HG03196 (cell line): ENCODE measurements at regions not wholly inside any gene's neighbourhood (a gene's known extent, or its start where the extent isn't known, plus 50 kb on each side); places are given as distances from the start of the nearest gene placed in this dataset.
"Not testable (repeated sequence)": the region's sequence is repeated elsewhere in the genome, so short reads cannot be mapped to it uniquely, and the experiment has no call there.

Experiments
- ATAC-seq: cut with Tn5 transposase; IDR thresholded peaks from one replicate; pipeline ENCODE4 v1.9.1; 2021; ENCODE audit not compliant: unreplicated experiment

DNA sequence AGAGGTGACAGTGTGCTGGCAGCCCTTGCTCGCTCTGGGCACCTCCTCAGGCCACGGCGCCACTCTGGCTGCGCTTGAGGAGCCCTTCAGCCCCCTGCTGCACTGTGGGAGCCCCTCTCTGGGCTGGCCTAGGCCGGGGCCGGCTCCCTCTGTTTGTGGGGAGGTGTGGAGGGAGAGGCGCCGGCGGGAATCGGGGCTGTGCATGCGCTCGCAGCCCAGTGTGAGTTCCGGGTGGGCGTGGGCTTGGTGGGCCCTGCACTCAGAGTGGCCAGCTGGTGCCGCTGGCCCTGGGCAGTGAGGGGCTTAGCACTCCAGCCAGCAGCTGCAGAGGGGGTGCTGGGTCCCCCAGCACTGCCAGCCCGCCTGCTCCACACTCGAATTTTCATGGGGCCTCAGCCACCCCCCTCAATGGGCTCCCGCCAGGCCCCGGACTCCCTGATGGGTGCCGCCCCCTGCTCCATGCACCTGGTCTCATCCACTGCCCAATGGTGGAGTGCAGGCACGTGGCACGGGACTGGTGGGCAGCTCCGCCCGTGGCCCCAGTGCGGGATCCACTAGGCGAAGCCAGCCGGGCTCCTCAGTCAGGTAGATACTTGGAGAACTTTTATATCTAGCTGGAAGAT lies 96.7 kb upstream of the BET1 start:
- ATAC-seq, result no peak

DNA sequence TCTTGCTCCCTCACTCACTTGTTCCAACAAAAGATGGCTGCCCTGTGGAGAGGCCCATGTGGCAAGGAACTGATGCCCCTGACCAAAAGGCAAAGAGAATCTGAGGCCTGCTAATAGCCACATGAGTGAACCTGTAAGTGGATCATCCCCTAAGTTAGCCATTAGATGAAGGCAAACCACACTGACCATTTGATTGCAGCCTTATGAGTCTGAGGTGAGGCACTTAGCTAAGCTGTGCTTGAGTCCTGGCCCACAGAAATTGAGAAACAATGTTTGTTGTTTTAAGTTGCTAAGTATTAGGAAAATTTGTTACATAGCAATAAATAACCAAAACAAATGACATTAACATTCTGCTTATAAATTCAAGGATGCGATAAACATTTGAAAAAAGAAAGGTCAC lies 100.1 kb upstream of the BET1 start:
- ATAC-seq, result no peak

DNA sequence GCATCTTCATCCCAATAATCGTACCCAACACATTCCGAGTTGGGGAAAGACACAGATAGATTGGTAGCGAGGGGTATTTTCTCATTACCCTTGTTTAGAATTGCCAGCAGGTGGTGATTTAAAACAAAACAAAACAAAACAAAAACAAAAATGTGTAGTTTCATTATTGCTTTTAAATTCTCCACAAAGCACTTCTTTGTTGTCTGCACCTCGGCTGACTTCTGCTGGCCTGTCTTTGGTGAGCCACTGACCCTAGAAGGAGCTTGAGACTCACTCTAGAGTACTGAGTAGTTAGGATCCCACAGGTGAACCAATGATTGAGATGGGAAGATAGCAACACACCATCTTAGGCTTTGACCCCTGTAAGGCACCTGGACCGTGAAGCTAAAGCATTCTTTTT lies 105.4 kb upstream of the BET1 start:
- ATAC-seq, result peak; percentile 48

DNA sequence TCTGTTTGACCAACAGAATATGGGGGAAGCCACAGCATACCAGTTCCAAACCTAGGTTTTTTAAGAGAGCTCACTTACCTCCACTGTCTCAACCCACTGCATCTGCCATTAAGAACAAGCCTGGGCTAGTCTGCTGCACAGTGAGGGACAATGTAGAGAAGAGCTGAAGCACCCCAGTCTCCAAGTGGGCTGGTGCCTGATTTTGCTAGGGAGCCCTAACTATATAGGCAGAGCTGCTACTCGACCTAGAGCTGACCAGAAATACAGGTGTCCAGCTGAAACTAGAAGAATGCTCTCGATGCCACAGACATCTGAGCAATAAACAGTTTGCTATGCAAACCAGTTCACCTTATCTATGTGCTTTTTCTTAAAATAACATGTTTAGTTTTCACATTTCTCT lies 106.9 kb upstream of the BET1 start:
- ATAC-seq, result no peak

DNA sequence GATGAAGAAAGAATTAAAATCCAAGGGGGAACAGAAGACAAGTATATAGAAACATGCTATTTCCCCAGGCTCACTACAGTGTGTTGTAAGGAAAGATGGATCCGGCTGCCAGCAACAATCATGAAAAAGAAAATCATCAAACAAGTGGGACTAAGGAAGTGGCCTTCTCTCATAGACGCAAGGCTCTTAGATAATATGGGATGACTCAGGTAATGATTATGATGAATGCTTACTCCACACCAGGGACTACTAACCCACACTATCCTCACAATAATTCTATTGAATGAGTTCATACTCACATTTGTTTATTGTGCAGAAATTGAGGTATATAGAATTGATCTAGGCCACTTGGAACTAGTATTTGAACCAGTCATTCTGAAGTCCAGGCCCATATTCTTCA lies 111.2 kb upstream of the BET1 start:
- ATAC-seq, result no peak

DNA sequence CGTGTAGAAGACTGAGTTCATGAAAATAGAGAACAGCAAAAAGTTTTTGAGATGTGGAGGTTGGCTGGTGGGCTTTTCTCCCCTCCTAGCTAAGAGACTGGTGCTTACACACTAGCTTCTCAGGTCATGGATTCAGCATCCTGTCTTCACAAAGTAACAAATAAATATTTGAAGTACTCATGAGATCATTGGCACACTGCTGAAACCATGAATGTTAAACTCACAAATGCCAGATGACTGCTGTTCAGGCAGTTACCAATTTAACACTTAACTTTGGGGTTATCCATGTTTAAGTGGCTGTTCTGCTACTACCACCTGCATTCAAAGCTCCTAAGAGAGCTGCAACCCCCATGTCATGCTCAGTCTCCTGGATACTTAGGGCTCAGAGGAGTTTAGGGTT lies 119.0 kb upstream of the BET1 start:
- no peak for ATAC-seq

DNA sequence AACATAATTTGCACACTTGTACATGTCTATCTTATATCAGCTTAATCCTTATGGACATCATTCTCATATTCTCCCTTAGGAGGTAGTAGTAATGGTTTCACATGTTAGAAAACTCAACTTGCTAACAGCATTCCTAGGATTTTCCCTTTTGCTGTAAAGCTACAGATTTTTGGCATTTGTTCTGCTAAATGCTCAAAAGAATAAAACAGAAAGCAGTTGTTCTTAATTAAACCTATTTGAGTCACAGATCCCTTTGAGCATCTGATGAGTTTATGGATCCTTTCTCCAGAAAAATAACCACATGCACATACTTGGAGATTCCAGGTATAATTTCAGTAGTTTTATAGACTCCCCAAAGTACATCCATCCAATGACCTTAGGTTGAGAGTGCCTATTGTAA lies 122.9 kb upstream of the BET1 start:
- no peak for ATAC-seq

DNA sequence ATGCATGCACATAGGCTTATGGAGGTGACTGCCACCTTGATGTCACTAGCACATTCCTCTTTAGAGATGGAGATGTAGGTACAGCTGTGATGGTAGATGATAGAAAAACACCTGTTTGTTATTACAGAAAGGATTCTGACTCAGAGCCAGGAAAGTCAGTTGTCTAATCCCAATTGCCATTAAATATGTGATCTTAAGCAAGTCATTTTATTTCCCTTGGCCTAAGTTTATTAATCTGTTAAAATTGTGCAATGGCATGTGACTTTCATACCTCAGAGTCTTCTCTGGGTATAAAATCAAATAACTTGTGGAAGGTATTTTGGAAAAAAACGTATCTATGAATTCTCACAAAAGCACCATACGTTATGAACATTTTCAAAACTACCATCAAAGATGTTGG lies 123.9 kb upstream of the BET1 start:
- ATAC-seq, result no peak

DNA sequence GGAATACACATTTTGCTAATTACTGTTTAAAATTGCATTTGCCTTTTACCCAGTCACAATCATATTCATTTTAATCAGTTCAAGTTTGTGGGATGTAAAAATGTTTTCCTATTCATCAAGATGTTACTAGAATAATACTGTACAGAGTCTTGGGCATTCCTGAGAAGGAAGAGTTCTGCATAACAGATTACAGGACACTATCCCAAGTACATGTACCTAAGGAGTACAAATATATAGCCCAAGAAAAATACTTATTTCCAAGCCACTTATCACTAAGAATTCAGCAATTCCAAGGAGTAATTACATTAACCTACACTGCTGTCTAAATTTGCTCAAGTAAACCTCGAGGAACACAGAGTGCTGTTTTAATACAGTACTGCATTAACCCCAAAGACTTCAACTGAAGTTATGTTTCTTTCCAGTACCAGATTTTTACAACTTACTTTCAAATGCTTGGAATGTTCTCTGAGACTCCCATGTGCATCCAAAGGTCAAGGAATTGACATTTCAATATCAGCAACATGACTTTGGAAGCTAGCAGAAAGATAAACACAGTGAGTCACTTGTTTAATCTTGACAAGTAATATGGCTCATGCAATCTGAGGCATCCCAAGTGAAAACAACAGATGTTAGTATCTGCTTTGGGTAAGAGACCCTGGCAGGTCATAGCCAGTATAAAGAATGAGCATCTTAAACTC lies 125.4 kb upstream of the BET1 start:
- ATAC-seq, result no peak

DNA sequence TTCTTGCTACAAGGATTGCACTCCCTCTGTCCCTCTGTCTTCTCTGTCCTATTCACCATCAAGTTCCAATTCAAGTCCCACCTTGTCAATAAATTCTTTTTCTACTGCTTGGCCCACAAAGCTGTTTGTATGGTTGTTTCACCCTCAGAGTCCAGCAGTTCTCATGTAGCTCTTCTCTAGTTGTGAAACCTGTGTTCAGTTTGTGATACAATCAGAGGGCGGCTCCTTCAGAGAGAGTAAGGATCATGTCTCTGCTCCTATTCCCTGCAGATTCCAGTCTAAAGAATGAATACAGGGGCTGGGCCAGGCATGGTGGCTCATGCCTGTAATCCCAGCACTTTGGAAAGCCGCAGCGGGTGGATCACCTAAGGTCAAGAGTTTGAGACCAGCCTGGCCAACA lies 126.6 kb upstream of the BET1 start:
- no peak for ATAC-seq

DNA sequence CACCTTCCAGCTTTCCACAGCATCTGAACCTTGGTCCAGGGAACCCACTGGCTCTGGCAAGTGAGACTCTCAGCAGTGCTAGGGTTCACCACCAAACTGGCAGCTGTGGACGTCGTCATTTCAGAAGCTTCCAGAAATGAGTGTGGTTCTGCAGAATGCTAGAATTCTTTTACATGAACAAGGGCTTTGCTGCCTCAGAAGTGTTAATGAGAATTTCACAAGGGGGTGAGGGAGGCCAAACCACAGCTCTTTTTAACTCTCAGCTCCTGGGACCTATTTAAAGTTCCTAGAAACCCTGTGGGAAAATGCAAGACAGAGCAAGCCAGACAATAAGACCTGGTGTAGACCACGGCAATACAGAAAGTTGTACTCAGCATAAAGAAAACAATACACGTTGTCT lies 129.3 kb upstream of the BET1 start:
- ATAC-seq, result peak; percentile 57

DNA sequence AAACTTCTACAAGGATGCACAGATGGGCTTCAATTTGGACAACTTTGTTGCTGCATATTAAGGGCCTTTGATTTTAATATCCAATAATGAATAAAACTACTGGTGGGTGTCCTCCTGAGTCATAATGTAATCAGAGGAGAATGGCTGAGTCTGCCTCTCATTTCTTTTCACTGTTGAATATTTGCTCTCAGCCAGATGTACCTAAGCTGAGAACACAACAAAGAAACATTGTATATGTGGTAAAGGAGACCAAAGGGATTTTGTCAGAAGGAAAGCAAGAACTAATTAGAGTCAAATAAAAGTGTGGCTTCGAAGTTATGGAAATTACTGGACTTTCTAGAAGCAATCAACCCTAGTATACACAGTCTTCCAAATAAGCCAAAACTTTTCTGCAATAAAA lies 131.0 kb upstream of the BET1 start:
- no peak for ATAC-seq

DNA sequence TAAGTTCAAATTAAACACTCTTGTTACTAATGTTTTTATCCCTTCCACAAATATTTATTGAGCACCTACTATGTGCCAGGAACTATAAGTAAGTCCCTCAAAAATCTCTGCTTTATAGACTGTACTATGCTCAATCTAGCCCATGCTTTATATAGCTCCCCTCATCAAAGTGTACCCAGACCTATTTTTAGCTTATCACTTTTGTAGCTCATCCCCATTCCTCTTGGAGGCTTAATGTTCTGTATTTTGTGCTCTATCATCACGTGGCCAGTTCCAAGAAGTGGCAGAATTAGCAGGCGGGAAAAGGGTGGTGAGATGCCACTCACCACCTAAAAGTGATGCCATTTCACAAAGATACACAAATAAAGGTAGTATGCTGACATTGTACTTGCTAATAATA lies 138.1 kb upstream of the BET1 start:
- no peak for ATAC-seq

DNA sequence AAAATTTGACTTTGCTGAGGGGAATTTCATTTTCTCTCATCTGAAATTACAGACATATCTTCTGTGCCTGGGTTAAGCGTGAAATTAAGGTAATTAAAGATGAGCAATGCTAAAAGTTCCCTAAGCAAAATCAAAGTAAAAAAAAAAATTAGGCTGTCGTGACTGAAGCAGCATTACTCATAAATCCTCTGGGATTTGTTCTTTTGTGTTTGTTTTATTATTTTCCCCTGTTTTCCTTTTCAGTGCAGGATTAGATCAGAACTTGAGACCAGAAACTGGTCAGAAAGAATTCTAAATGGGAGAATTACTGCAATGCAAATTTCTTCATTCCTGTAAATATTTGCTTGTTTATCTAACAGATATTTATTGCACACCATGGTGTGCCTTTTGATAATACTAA lies 141.4 kb upstream of the BET1 start:
- no peak for ATAC-seq

DNA sequence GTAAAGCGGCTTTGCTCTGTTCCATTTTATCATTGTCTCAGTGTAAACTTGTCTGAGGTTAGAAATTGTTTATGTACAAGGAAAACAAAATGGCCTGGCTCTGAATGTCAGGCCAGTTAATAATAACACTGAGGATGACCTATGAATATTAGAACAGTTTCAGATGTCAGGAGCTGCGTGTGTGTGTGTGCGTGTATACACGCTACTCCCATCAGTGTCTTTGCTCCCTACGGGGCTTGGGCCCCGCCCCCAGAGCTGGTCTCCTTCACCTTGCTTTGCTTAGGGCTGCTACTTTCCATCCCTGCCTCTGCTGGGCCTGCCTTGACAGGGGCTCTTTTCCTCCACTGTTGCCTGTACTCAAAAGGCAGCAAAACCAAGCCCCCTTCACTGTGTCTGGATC lies 142.3 kb upstream of the BET1 start:
- no peak for ATAC-seq

DNA sequence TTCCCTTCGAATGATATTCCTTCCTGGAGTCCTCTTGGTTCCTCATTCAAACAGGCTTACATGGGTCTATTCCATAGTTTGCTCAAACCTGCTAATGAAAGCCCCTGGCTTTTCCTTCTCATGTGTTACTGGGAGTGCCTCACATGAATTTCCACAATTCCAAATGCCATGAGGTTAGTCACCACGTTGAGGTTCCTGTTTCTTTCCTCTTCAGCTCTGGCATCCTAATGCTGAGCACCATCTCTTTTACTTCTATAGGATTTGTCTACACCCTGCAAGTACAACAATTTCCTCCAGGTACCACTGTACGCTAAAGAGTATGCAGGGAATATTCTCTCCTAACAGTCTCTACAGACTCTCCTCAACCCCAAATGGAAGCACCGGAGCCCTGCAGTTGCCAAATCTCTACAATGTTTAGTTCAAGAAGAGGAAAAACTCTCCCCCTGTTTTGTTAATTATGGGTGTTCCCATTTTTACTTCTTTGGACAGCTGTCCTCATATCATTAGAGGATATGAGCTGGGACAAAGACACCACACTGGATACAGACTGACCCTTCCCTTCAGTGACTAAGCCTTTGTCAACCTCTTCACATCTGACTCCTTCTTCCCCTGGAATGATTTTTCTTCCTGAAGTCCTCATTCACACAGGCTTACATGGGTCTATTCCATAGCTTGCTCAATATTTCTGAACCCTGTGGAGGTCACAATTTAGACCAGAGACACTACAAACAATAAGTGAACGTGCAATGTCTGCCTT lies 145.8 kb upstream of the BET1 start:
- no peak for ATAC-seq

DNA sequence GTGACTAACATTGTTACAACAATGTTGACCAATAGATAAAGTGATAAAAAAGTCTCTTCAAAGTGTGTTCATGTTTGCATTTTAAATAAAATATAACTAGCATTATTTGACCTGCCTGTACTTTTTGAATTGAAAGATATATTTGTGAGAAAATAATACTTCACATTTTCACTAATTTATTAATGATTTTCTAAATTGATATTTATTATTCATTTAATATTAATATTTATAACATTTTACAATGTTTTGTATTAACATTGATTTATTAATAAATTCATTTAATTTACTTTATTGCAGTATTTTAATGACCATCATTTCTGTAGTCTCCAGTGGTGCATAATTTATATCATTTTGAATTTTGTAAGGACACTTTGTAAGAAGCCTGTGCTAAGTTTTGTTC lies 150.0 kb upstream of the BET1 start:
- no peak for ATAC-seq

DNA sequence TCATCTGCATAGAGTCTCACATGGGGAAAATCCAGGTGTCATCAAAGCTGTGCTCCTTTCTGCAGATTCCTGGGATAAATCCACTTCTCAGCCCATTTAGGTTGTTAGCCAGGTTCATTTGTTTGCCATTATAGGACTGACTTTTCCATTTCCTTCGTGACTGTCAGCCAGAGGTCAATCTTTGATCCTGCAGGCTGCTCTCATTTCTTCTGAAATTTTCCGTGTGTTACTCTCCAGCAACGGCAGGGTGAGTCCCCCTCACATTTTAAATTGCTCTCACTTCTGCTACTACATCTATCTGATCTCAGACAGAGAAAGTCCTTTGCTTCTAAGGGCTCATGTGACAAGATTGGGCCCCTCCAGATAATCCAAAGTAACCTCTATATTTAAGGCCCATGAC lies 150.7 kb upstream of the BET1 start:
- ATAC-seq, result no peak

DNA sequence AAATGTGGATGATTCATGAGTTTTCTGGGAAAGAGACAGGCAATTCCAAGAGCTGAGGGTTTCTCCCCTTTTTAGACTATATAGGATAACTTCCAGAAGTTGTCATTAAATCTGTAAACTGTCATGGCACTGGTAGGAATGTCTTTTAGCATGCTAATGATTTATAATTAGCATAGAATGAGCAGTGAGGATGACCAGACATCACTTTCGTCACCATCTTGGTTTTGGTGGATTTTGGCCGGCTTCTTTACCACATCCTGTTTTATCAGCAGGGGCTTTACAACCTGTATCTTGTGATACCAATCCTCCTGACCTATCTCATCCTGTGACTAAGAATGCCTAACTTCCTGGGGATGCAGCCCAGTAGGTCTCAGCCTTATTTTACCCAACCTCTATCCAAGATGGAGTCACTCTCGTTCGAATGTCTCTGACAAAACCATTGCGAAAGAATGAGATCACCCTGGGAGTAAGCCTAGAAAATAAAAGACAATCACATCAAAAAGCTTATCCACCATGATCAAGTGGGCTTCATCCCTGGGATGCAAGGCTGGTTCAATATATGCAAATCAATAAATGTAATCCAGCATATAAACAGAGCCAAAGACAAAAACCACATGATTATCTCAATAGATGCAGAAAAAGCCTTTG lies 153.6 kb upstream of the BET1 start:
- not testable (repeated sequence) for ATAC-seq

DNA sequence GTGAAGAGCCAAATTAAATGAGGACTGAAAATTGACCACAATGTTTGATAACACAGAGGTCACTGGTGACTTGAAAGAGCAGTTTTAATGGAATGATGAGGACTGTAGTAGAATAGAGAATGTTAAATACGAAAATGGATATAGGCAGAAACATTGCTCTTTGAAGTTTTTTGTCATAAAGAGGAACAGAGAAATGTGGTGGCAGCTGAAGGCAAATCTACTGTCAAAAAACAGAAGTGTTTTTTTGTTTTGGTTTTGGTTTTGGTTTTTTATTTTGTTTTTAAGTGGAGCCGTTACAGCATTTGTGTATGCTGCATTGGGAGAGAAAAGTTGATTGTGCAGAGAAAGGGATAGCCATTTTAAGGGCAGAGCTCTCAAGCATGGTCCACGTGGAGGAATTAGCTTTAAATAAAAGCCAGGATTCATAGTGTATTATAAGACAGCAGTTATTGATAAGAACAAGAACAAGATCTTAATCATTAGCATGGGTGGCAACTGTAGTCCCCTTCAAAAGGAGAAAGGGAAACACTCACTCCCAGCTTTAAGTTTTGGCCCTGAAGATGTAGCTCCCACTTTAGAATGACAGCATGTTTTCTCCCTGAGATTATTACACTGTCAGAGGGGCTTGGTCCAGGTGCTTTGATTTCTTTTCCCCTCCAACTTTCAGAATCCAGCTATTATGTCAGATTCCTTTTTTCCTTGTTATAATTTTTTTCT lies 156.7 kb upstream of the BET1 start:
- peak; percentile 99 for ATAC-seq

DNA sequence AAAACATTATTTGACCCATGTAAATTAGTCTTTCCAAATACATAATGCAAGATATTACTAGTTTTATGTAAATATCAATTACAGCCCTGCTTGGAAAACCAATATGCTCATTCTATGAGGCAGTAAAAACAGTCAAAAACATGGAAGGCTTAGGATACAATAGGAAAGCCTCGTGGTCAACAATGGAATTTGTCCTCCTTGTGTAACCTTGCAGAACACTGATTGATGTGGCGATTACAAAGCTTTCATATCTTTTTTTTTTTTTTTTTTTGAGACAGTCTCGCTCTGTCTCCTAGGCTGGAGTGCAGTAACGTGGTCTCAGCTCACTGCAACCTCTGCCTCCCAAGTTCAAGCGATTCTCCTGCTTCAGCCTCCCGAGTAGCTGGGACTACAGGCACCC lies 157.3 kb upstream of the BET1 start:
- no peak for ATAC-seq
